Mucosa of descending colon (tissue), 3 donors: ENCODE measurements at regions not wholly inside any gene's neighbourhood (a gene's known extent, or its start where the extent isn't known, plus 50 kb on each side); places are given as distances from the start of the nearest gene placed in this dataset.
"Not testable (repeated sequence)": the region's sequence is repeated elsewhere in the genome, so short reads cannot be mapped to it uniquely, and the experiment has no call there.

Experiments
- ATAC-seq: fragments of 200-7000 bp; cut with Tn5 transposase; one replicate; pipeline ENCODE4 v1.9.1; 2020; ENCODE audit warnings: mild to moderate bottlenecking, moderate library complexity
- DNase-seq, 3 donors: peaks; one replicate each; pipeline ENCODE4 v3.0.0-alpha.2; 2020
- H3K36me3 ChIP-seq: fragments of 200-600 bp; one replicate; pipeline ENCODE4 v1.8.0; 2021; ENCODE audit warnings: low read depth, mild to moderate bottlenecking
- H3K4me1 ChIP-seq: fragments of 200-600 bp; one replicate; pipeline ENCODE4 v1.8.0; 2021; ENCODE audit warnings: low read depth, mild to moderate bottlenecking
- H3K4me3 ChIP-seq: fragments of 200-600 bp; one replicate; pipeline ENCODE4 v1.8.0; 2021; ENCODE audit warnings: mild to moderate bottlenecking
- H3K9me3 ChIP-seq: fragments of 200-600 bp; one replicate; pipeline ENCODE4 v1.8.0; 2021; ENCODE audit warnings: mild to moderate bottlenecking
- CTCF ChIP-seq: fragments of 200-600 bp; IDR thresholded peaks from one replicate; pipeline ENCODE4 v1.8.0; 2022; ENCODE audit warnings: antibody characterized with exemption, mild to moderate bottlenecking
- intact Hi-C, 2 donors: fragments of 100-400 bp; cut with DNase I in 1 of 2; cut with micrococcal nuclease in 1 of 2; formaldehyde crosslinking; loops; one replicate each; pipeline versions ENCODE4 v1.11.0 to v1.11.1; 2022; cut with DNase I, micrococcal nuclease
- donor health status: DM: no; HTN: no; CAD: no; lungs with moderate emphysema.
- donor health status: DM: no; HTN: no; CAD: no.
- donor health status: DM: no; HTN: yes; CAD: no.

- Histone ChIP-seq H3K9me3 (no peaks in the 10 kb centered on the region), H3K36me3 (no peaks in the 10 kb centered on the region), H3K4me1 (no peaks in the 10 kb centered on the region), H3K4me3 (no peak overlapping the region)
- no peak for DNase-seq
- TF ChIP-seq CTCF, result no peak
- no peak for ATAC-seq
- intact Hi-C loops, result no loop called here
Measured at GRCh38 chr1:188170411-188170810, 1341.7 kb downstream of the PLA2G4A start.

DNA sequence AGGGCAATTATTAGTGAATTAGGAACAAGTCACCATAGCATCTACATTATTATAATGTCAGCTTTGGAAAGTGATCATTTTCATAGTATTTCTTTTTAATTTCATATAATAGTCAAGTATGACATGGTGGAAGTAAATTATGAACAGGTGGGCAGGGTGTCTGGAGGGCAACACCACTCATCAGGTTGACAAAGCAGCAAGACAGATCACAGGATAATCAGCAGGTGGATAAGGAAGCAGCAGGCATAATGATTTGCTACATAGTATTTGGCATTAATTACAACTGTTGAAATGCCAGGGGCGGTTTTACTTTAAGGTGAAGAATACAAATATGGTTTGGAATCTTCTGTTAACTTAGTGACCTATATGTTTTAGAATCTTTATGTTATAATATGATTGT is 1342.2 kb downstream of the PLA2G4A start:
- ATAC-seq, result no peak

DNA sequence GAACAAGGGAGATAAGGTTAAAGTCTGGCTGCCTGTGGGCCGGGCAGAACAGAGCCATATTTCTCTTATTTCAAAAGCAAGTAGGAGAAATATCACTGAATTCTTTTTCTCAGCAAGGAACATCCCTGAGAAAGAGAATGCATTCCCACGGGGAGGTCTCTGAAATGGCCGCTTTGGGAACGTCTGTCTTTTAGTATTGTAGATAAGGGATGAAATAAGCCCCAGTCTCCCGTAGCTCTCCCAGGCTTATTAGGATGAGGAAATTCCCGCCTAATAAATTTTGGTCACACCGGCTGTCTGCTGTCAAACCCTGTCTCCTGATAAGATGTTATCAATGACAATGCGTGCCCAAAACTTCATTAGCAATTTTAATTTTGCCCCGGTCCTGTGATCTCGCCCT is 1353.3 kb downstream of the PLA2G4A start:
- intact Hi-C loops, H3K4me1 ChIP-seq, DNase-seq, H3K36me3 ChIP-seq, H3K4me3 ChIP-seq, ATAC-seq: not testable (repeated sequence)
- H3K9me3 ChIP-seq, result peaks cover 34% of the 10 kb centered on the region

More for the DNA sequence above, 1342.2 kb downstream of the PLA2G4A start:
- Histone ChIP-seq H3K9me3 (no peaks in the 10 kb centered on the region), H3K4me1 (no peaks in the 10 kb centered on the region), H3K4me3 (no peak overlapping the region), H3K36me3 (no peaks in the 10 kb centered on the region)
- intact Hi-C loops, result no loop called here
- no peak for TF ChIP-seq CTCF
- no peak for DNase-seq

- TF ChIP-seq CTCF, result no peak
Measured at GRCh38 chr1:188188317-188188716, 1359.6 kb downstream of the PLA2G4A start.

GRCh38 chr1:188194916-188195315 is 1366.2 kb downstream of the PLA2G4A start:
- Histone ChIP-seq H3K4me1 (no peaks in the 10 kb centered on the region), H3K36me3 (no peaks in the 10 kb centered on the region), H3K4me3 (no peak overlapping the region), H3K9me3 (peaks cover 39% of the 10 kb centered on the region)
- TF ChIP-seq CTCF, result no peak
- ATAC-seq, result no peak
- DNase-seq, result no peak
- intact Hi-C loops, result no loop called here

More at GRCh38 chr1:188188317-188188716, 1359.6 kb downstream of the PLA2G4A start:
- no peak for DNase-seq
- Histone ChIP-seq H3K4me3 (no peak overlapping the region), H3K9me3 (peaks cover 60% of the 10 kb centered on the region), H3K36me3 (no peaks in the 10 kb centered on the region), H3K4me1 (no peaks in the 10 kb centered on the region)
- ATAC-seq, result no peak
- intact Hi-C loops, result no loop called here

- TF ChIP-seq CTCF, result no peak
- peaks cover 5% of the 10 kb centered on the region for H3K9me3 ChIP-seq
Measured at GRCh38 chr1:188218289-188218688, 1389.5 kb downstream of the PLA2G4A start.

More at GRCh38 chr1:188218289-188218688, 1389.5 kb downstream of the PLA2G4A start:
- no peak for ATAC-seq
- intact Hi-C loops, result no loop called here
- no peaks in the 10 kb centered on the region for H3K36me3 ChIP-seq
- H3K4me3 ChIP-seq, result no peak overlapping the region
- DNase-seq, result no peak
- H3K4me1 ChIP-seq, result no peaks in the 10 kb centered on the region
